ENCODE measurements at regions not wholly inside any gene's neighbourhood (a gene's known extent, or its start where the extent isn't known, plus 50 kb on each side); places are given as distances from the start of the nearest gene placed in this dataset.

DNA sequence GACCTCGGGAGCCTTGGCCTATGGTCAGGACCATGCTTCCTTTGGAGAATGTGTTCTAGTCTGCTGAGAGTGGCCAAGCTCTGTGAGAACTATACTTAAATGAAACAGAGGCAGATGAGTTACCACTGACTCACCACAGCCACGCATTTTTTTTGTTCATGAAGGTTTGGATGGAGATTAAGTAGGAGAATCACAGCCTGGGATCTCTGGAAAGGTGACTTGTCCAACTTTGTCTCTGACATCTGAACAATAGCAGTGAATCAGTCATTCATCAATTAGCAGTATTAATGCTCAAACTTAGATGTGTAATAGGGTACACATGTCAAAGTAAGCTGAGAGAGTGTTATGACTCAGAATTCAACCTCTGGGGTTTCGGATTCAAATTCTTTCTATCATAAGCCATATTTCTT, 100.7 kb upstream of the ANO3 start:
- no peak overlapping the region for H3K27ac ChIP-seq
- no peak overlapping the region for H3K4me3 ChIP-seq
- DNase-seq (no peak), ATAC-seq (no peak)
- intact Hi-C loops (cut with DNase I) = no loop called here
- no peaks in the 10 kb centered on the region for H3K36me3 ChIP-seq
- 3% methylated on average over 3 of the region's 3 CpGs for WGBS (ENCODE audit: insufficient coverage, low coverage, low lambda C conversion rate, missing lambda C conversion rate)
- no peak for TF ChIP-seq POLR2A (IDR thresholded peaks at IDR 0.05)
- no peak for TF ChIP-seq CTCF (IDR thresholded peaks at IDR 0.05)
- no peaks in the 10 kb centered on the region for H3K4me1 ChIP-seq
- no peaks in the 10 kb centered on the region for H3K27me3 ChIP-seq
- no peaks in the 10 kb centered on the region for H3K9me3 ChIP-seq

DNA sequence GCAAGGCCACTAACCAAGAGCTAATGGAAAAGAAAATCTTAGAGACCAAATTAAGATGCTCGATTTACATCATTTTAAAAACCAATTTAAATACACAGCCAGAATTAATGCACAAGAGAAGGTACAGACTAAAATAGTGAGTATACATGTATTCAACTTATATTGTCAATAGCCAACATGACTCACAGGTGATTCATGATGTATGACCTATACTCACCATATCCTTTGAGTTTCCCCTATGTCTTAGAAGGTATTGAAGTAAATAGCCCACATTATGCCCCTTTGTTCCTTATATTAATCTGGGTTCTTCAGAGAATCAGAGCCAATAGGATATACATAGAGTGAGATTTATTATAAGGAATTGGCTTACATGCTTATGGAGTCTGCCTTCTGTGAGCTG, 97.5 kb upstream of the ANO3 start:
- TF ChIP-seq CTCF (IDR thresholded peaks at IDR 0.05) (no peak), POLR2A (IDR thresholded peaks at IDR 0.05) (no peak)
- ATAC-seq (no peak), DNase-seq (no peak)
- Histone ChIP-seq H3K4me3 (no peak overlapping the region), H3K27me3 (no peaks in the 10 kb centered on the region), H3K4me1 (no peaks in the 10 kb centered on the region), H3K9me3 (no peaks in the 10 kb centered on the region), H3K27ac (no peak overlapping the region), H3K36me3 (no peaks in the 10 kb centered on the region)
- 61% methylated on average over 1 of the region's 1 CpG for WGBS (ENCODE audit: insufficient coverage, low coverage, low lambda C conversion rate, missing lambda C conversion rate)
- intact Hi-C loops (cut with DNase I) = no loop called here

GRCh38 chr11:26243426-26243825, 88.5 kb upstream of the ANO3 start:
- H3K4me3 ChIP-seq = no peak overlapping the region
- H3K4me1 ChIP-seq = no peaks in the 10 kb centered on the region
- DNase-seq = no peak
- no peaks in the 10 kb centered on the region for H3K36me3 ChIP-seq
- no peak for TF ChIP-seq POLR2A (IDR thresholded peaks at IDR 0.05)
- TF ChIP-seq CTCF (IDR thresholded peaks at IDR 0.05) = no peak
- H3K27ac ChIP-seq = no peak overlapping the region
- H3K27me3 ChIP-seq = no peaks in the 10 kb centered on the region
- intact Hi-C loops (cut with DNase I) = no loop called here
- H3K9me3 ChIP-seq = no peaks in the 10 kb centered on the region
- ATAC-seq = no peak

- H3K36me3 ChIP-seq = no peaks in the 10 kb centered on the region
- ATAC-seq = no peak
- H3K4me1 ChIP-seq = no peaks in the 10 kb centered on the region
- H3K9me3 ChIP-seq = no peaks in the 10 kb centered on the region
- WGBS (ENCODE audit: insufficient coverage, low coverage, low lambda C conversion rate, missing lambda C conversion rate) = 53% methylated on average over 2 of the region's 2 CpGs
- DNase-seq = no peak
- intact Hi-C loops (cut with DNase I) = no loop called here
- H3K4me3 ChIP-seq = no peak overlapping the region
- no peaks in the 10 kb centered on the region for H3K27me3 ChIP-seq
- H3K27ac ChIP-seq = no peak overlapping the region
- TF ChIP-seq POLR2A (IDR thresholded peaks at IDR 0.05) (no peak), CTCF (IDR thresholded peaks at IDR 0.05) (no peak)
Observed at GRCh38 chr11:26244207-26244606, 87.7 kb upstream of the ANO3 start.

- intact Hi-C loops (cut with DNase I) = no loop called here
- ATAC-seq = no peak
- Histone ChIP-seq H3K36me3 (no peaks in the 10 kb centered on the region), H3K27ac (no peak overlapping the region), H3K4me3 (no peak overlapping the region), H3K4me1 (no peaks in the 10 kb centered on the region), H3K27me3 (no peaks in the 10 kb centered on the region), H3K9me3 (no peaks in the 10 kb centered on the region)
- 45% methylated on average over 1 of the region's 1 CpG for WGBS (ENCODE audit: insufficient coverage, low coverage, low lambda C conversion rate, missing lambda C conversion rate)
- DNase-seq = no peak
- no peak for TF ChIP-seq CTCF (IDR thresholded peaks at IDR 0.05)
- no peak for TF ChIP-seq POLR2A (IDR thresholded peaks at IDR 0.05)
Observed at GRCh38 chr11:26245046-26245445, 86.9 kb upstream of the ANO3 start.
